GM18505 (cell line): ENCODE measurements at regions not wholly inside any gene's neighbourhood (a gene's known extent, or its start where the extent isn't known, plus 50 kb on each side); places are given as distances from the start of the nearest gene placed in this dataset.

ENCODE experiments used
- ATAC-seq: cut with Tn5 transposase; IDR thresholded peaks from one replicate; pipeline ENCODE4 v1.9.1; 2021; ENCODE audit not compliant: unreplicated experiment
- POLR2A ChIP-seq: IDR thresholded peaks from 4 replicates; pipeline ENCODE4 v1.6.1; 2011; ENCODE audit warnings: borderline replicate concordance; ENCODE audit not compliant: insufficient read depth, insufficient read length; ENCODE audit errors: extremely low read depth

- ATAC-seq: no peak
- no peak for TF ChIP-seq POLR2A
Measured at GRCh38 chr15:39273717-39274411, 307.0 kb upstream of the THBS1 start.

- TF ChIP-seq POLR2A: no peak
- ATAC-seq: no peak
Measured at GRCh38 chr15:39275066-39275465, 305.8 kb upstream of the THBS1 start.

- ATAC-seq: no peak
- TF ChIP-seq POLR2A: no peak
Measured at GRCh38 chr15:39279311-39279710, 301.6 kb upstream of the THBS1 start.

- ATAC-seq: no peak
Measured at GRCh38 chr15:39281094-39281493, 299.8 kb upstream of the THBS1 start.

GRCh38 chr15:39282663-39283208 lies 298.1 kb upstream of the THBS1 start:
- ATAC-seq: no peak
- no peak for TF ChIP-seq POLR2A

More at GRCh38 chr15:39281094-39281493, 299.8 kb upstream of the THBS1 start:
- TF ChIP-seq POLR2A: no peak

- ATAC-seq: no peak
Measured at GRCh38 chr15:39283531-39283930, 297.3 kb upstream of the THBS1 start.

GRCh38 chr15:39285071-39285470 lies 295.8 kb upstream of the THBS1 start:
- no peak for ATAC-seq
- TF ChIP-seq POLR2A: no peak

More at GRCh38 chr15:39283531-39283930, 297.3 kb upstream of the THBS1 start:
- TF ChIP-seq POLR2A: no peak

- TF ChIP-seq POLR2A: no peak
- ATAC-seq: no peak
Measured at GRCh38 chr15:39285663-39286062, 295.2 kb upstream of the THBS1 start.

GRCh38 chr15:39286706-39287105 lies 294.2 kb upstream of the THBS1 start:
- ATAC-seq: no peak

GRCh38 chr15:39287322-39288195 lies 293.3 kb upstream of the THBS1 start:
- no peak for TF ChIP-seq POLR2A
- ATAC-seq: no peak

More at GRCh38 chr15:39286706-39287105, 294.2 kb upstream of the THBS1 start:
- TF ChIP-seq POLR2A: no peak

- no peak for ATAC-seq
- no peak for TF ChIP-seq POLR2A
Measured at GRCh38 chr15:39290711-39291435, 290.0 kb upstream of the THBS1 start.

GRCh38 chr15:39291690-39292089 lies 289.2 kb upstream of the THBS1 start:
- TF ChIP-seq POLR2A: no peak
- ATAC-seq: no peak

- ATAC-seq: no peak
- TF ChIP-seq POLR2A: no peak
Measured at GRCh38 chr15:39296955-39297354, 283.9 kb upstream of the THBS1 start.

- no peak for TF ChIP-seq POLR2A
- ATAC-seq: no peak
Measured at GRCh38 chr15:39298271-39298962, 282.5 kb upstream of the THBS1 start.
